ENCODE measurements at regions not wholly inside any gene's neighbourhood (a gene's known extent, or its start where the extent isn't known, plus 50 kb on each side); places are given as distances from the start of the nearest gene placed in this dataset.

GRCh38 chr13:74299721-74300120 is 165.5 kb upstream of the KLF12 start:
- no peaks in the 10 kb centered on the region for H3K36me3 ChIP-seq
- no peaks in the 10 kb centered on the region for H3K9me3 ChIP-seq
- H3K27ac ChIP-seq, result no peak overlapping the region
- H3K27me3 ChIP-seq (replicated peaks in 1 of 7), result no peaks in the 10 kb centered on the region
- WGBS, 5 donors, result 49 to 57% (median 53%) methylated on average over 2 of the region's 2 CpGs
- TF ChIP-seq CTCF (IDR thresholded peaks at IDR 0.05 in 8 of 11, conservative IDR thresholded peaks at IDR 0.05 in 3 of 11) (no peak), POLR2A (IDR thresholded peaks at IDR 0.05) (no peak), POLR2AphosphoS5 (IDR thresholded peaks at IDR 0.05) (no peak)
- peaks cover 0 to 14% (median 0%) of the 10 kb centered on the region in 6 donors for H3K4me1 ChIP-seq
- no peak overlapping the region for H3K4me3 ChIP-seq
- DNase-seq, result no peak
- intact Hi-C loops (cut with DNase I; ENCODE audit: low total_unique reads), result no loop called here

- H3K9me3 ChIP-seq, result no peaks in the 10 kb centered on the region
- TF ChIP-seq CTCF (IDR thresholded peaks at IDR 0.05 in 8 of 11, conservative IDR thresholded peaks at IDR 0.05 in 3 of 11) (no peak), POLR2A (IDR thresholded peaks at IDR 0.05) (no peak), POLR2AphosphoS5 (IDR thresholded peaks at IDR 0.05) (no peak)
- 89 to 97% (median 94%) methylated on average over 4 of the region's 4 CpGs for WGBS, 5 donors
Measured at GRCh38 chr13:74298923-74299322, 164.7 kb upstream of the KLF12 start.

GRCh38 chr13:74289861-74290773 is 155.9 kb upstream of the KLF12 start:
- 42 to 54% (median 47%) methylated on average over 10 of the region's 10 CpGs for WGBS, 5 donors
- peak overlapping the region in 1 of 8 donors; percentile 25 for H3K4me3 ChIP-seq
- peak overlapping the region in 2 of 8 donors; percentile 31 to 63 for H3K27ac ChIP-seq
- peaks cover 8 to 49% (median 35%) of the 10 kb centered on the region in 6 donors for H3K4me1 ChIP-seq
- intact Hi-C loops (cut with DNase I; ENCODE audit: low total_unique reads), result loop anchor here (10.0 kb wide), 2 partner anchors 155 to 455 kb away; partner anchors contain the start of gene KLF12
- H3K9me3 ChIP-seq, result no peaks in the 10 kb centered on the region
- peak in 2 of 11 experiments; percentile 11 to 19 for TF ChIP-seq CTCF (IDR thresholded peaks at IDR 0.05 in 8 of 11, conservative IDR thresholded peaks at IDR 0.05 in 3 of 11)
- no peak for TF ChIP-seq POLR2AphosphoS5 (IDR thresholded peaks at IDR 0.05)
- TF ChIP-seq POLR2A (IDR thresholded peaks at IDR 0.05), result peak in 1 of 3 donors; percentile 36
- no peaks in the 10 kb centered on the region for H3K27me3 ChIP-seq (replicated peaks in 1 of 7)
- no peak for DNase-seq
- H3K36me3 ChIP-seq, result no peaks in the 10 kb centered on the region

More at GRCh38 chr13:74298923-74299322, 164.7 kb upstream of the KLF12 start:
- intact Hi-C loops (cut with DNase I; ENCODE audit: low total_unique reads), result no loop called here
- no peak for DNase-seq
- H3K36me3 ChIP-seq, result no peaks in the 10 kb centered on the region
- H3K4me1 ChIP-seq, result peaks cover 0 to 14% (median 0%) of the 10 kb centered on the region in 6 donors
- H3K27ac ChIP-seq, result peak overlapping the region in 1 of 8 donors; percentile 4
- no peaks in the 10 kb centered on the region for H3K27me3 ChIP-seq (replicated peaks in 1 of 7)
- no peak overlapping the region for H3K4me3 ChIP-seq

GRCh38 chr13:74289107-74289506 is 154.9 kb upstream of the KLF12 start:
- TF ChIP-seq POLR2A (IDR thresholded peaks at IDR 0.05), result no peak
- TF ChIP-seq CTCF (IDR thresholded peaks at IDR 0.05 in 8 of 11, conservative IDR thresholded peaks at IDR 0.05 in 3 of 11), result no peak
- TF ChIP-seq POLR2AphosphoS5 (IDR thresholded peaks at IDR 0.05), result no peak
- no peak for DNase-seq
- intact Hi-C loops (cut with DNase I; ENCODE audit: low total_unique reads), result loop anchor here (10.0 kb wide), 2 partner anchors 154 to 454 kb away; partner anchors contain the start of gene KLF12

More at GRCh38 chr13:74289107-74289506, 154.9 kb upstream of the KLF12 start:
- Histone ChIP-seq H3K27ac (peak overlapping the region in 2 of 8 donors; percentile 63 to 66), H3K9me3 (no peaks in the 10 kb centered on the region), H3K27me3 (replicated peaks in 1 of 7) (no peaks in the 10 kb centered on the region), H3K4me3 (no peak overlapping the region), H3K36me3 (no peaks in the 10 kb centered on the region), H3K4me1 (peaks cover 8 to 49% (median 35%) of the 10 kb centered on the region in 6 donors)
- WGBS, 5 donors, result 84 to 95% (median 87%) methylated on average over 7 of the region's 7 CpGs

Data from spleen (tissue), 11 donors.